ENCODE measurements at regions not wholly inside any gene's neighbourhood (a gene's known extent, or its start where the extent isn't known, plus 50 kb on each side); places are given as distances from the start of the nearest gene placed in this dataset.

DNA sequence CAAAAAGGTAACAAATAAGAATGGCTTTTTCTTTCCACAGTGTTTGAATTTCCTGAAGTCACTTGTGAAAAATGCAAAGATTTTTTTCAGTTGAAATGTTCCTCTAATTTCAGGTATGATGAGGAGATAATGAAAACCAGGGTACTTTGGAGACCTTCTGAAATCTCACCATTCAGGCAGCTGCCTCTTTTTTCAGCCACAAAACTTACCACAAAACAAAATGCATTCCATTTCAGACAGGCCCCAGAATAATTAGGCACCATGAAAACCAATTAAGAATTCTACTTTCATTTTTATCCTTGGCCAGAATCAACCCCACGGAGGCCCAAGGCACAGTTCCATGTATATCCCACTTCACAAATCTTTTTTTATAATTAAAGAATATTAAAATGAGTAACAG, 880.3 kb upstream of the ACVR2A start:
- no peak for DNase-seq (ENCODE audit: low read depth)

DNA sequence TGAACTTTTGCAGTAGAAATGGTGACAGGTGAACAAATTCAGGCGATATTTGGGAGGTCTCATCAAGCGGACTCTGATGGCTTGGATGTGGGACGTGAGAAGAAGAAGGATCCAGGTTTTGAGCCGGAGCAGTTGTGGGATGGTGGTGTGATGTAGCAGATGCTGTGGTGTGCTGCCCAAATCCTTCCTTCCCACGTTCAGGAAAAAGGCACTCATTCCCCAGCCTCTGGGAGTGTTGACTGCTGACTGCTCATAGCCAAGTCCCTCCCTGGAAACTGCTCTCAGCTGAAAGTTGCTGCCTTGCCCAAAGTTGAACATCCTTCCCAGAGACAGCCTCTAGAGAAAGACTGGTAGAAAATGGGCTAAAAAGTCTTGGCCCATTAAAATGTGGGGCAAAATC, 890.3 kb upstream of the ACVR2A start:
- DNase-seq (ENCODE audit: low read depth) = no peak

DNA sequence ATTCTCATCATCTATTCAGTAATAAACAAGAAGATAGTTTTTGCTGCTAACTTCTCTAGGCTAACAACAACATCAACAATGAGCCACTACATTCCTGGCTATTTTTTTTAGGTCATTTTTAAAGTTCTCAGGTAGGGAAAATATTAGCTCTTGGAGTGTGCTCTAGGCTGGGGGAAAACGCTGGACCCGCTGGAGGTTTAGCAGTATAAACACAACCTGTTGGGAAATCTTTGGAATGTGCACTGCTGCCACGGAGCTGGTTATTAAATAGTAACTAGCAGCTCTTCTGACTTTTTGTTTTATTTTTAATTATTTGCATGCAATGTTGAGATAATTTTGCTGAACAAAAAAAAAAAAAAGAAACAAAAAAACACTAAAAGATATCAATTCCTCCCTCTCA, 892.1 kb upstream of the ACVR2A start:
- DNase-seq (ENCODE audit: low read depth) = no peak

DNA sequence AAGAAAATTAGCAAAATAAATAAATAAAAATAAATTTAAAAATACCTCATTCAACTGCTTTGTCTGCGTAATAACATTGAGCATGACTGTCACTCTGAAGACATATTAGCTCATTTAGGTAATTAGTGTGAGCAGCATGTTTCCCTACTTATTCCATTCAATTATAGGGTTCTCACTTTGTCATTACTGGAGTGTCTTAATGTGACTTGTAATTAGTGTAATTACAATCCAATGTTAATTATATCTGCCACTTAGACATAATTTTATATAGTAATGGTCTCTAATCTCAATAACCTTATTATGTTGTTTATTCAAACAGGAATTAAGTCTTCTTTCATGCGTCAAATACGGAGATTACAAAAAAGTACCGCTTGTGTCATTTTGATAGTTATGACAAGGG, 893.9 kb upstream of the ACVR2A start:
- DNase-seq (ENCODE audit: low read depth) = no peak

DNA sequence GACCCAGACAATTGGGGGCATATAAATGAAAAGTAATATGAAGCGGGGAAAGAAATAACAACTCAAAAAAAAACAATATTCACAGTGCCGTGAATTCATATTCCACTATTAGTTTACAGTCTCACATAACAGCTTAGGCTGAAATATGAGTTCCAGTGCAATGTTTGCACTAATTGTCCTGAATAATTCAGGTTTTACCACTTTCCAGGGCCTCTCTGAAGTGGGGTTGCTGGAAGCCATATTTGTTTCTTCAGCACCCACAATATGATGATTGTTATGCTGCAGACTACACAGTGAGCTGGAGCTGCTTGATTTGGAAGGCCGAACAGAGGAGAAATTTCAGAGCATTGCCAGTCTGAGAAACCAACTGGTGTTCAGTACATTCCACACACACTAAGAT, 894.5 kb upstream of the ACVR2A start:
- no peak for DNase-seq (ENCODE audit: low read depth)

DNA sequence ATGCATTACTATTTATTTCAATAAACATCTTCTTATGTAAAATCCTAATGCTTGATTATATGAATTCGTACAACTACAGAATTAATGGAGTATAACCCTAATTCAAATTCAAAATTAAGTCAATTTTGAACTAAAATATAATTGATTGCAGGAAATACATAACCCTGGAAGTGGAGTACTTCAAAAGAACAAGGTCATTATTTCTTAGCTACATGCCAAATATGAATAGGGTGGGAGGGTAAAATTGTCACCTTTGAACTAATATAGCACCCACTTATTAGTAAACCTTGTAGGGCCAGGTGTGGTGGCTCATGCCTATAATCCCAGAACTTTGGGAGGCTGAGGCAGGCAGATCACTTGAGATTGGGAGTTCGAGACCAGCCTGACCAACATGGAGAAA, 895.4 kb upstream of the ACVR2A start:
- no peak for DNase-seq (ENCODE audit: low read depth)

DNA sequence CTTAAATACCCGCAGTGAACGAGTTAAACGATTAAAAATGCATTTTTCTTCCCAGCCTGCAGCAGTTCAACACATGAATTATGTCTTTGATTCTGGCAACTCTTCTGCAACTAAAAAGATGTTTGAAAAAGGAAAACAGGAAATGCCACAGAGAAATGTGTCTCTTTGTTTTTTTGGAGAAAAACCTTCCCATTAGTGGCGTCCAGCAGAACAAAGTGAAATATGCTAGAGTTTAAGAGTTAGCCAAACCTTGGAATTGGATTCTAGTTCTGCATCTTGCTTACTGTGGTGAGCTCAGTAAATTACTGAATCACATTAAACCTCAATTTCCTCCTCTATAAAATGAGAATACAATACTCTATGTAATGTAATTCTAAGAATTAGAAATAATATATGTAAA, 900.2 kb upstream of the ACVR2A start:
- no peak for DNase-seq (ENCODE audit: low read depth)

DNA sequence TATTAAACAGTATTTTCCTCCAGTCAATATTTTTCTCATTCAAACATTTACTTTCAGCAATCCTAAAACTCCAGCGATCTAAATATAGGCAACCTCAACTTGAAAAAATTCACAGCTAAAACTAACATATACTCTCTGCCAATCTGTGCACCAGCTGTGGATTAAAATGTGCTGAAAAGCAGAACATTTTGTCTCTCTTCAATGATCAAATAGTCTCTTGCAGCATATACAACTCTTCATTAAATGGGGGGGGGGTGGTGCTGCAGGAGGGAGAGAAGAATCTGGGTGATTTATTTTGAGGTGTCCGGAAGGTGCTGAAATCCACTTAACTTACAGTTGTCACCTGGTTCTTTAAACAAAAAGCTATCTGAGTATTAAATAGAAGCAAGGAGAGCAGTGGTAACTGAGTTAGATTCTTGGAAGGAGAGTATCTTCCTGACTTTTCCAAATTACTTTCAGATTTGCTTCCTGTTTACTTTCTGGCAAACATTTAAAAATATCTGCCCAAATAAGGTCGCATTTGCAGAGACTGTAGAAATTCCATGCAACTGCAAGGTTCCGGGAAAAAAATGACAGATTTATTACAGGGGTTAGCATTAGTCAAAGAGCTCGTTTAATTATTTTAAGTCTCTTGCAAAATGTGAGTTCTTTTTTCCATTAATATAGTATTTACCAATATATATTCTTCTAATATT, 904.7 kb upstream of the ACVR2A start:
- no peak for DNase-seq (ENCODE audit: low read depth)

DNA sequence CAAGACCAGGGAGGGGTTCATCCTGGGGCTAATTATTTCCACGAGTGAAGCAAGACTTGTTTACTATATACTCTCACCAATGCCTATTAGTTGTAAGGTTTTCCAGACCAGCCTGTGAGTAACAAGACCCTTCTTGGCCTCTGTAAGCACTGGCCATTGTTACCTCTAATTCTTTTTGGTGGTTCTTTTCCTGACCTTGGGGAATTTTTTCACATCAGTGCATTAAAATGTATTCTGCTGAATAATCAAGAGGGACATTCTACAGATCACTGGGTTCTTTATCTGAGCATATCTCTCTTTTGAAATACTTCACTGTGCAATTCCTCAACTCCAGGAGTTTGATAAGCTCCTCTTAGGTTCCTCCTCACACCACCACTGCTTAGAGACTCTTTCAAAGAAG, 909.9 kb upstream of the ACVR2A start:
- DNase-seq (ENCODE audit: low read depth) = no peak

DNA sequence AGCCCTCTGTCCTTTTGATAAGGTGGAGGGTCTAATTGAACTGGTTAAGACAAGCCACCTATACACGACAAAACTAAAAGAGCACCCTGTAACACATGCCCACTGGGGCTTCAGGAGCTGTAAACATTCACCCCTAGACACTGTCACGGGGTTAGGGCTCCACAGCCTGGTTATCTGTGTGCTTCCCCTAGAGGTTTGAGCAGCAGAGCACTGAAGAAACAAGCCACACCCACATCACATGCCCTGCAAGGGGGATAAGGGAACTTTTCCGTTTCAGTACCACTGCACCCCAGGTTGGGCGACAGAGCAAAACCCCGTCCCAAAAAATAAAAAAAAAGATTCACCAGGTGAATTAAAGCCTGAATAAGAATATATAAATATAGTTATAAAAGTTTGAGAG, 913.7 kb upstream of the ACVR2A start:
- no peak for DNase-seq (ENCODE audit: low read depth)

DNA sequence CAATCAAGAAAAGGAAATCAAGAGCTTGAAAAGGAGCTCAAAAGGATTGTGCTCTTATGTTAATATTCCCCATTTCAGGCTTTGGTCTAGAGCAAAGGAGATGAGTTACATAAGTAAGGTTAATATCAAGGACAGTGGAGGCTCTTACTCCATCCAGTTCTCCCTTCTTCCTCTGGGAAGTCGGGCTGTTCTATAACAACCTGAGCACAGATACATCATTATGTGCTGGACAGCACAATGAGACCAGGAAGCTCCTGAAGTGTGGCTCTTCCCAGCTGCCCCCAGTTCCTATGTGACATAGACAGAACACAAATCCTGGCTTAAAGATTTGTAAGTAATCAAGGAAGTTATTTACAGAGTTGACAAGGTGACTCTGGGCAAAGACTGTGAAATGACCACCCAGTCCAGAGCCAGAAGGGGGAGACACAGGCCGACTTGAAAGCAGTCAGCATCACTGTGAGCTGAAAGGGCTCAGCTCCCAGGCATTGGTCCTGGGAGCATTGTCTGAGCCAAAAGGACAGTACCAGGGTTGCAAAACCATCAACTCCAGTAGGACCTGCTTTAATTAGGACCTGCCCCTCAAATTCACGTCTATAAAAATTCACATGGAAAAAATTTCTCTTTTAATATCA, 917.6 kb upstream of the ACVR2A start:
- no peak for DNase-seq (ENCODE audit: low read depth)

DNA sequence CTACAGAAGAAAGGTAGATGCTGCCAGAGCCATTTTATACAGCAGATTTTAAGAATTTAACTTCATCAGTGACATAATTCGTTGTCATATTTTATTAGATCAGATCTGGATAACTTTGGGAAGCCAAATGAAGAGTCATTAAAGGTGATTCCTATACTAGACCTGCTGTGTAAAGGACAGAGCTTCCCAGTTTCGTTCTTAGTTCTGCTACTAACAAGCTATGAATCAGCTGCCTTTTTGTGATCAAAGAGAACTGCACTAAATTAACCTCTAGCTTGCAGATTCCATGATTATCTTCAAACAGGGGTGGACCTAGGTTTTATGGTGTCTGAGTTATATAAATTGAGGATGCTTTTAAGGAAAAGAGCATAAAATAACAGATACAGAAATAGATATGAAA, 926.5 kb upstream of the ACVR2A start:
- no peak for DNase-seq (ENCODE audit: low read depth)

DNA sequence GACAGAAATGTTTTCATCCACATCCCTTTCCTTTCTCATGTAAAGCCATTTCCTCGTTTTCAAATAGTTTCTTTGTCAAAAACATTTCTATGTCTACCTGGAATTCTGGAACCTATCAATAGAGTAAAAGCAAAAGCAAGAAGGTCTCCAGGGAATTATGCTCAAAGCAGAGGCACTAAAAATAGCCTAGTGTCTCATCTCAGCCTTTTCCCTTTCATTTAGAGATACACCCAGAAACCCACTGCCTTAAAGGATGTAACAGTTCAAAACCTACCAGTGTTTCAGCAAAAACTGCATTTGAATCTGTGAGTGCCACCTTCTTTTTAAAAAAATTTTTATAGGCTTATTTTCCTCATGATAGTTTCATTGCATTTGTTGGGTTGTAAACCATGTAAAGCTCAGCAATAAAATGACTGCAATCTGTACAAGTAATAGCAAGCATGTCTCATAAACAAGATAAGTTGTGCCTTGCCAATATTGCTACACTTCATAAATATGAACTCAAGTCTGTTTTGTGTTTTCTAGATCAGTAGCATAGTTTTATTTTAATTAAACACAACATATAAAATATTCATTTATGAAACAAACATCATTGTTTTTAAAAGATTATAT, 927.3 kb upstream of the ACVR2A start:
- DNase-seq (ENCODE audit: low read depth) = no peak

DNA sequence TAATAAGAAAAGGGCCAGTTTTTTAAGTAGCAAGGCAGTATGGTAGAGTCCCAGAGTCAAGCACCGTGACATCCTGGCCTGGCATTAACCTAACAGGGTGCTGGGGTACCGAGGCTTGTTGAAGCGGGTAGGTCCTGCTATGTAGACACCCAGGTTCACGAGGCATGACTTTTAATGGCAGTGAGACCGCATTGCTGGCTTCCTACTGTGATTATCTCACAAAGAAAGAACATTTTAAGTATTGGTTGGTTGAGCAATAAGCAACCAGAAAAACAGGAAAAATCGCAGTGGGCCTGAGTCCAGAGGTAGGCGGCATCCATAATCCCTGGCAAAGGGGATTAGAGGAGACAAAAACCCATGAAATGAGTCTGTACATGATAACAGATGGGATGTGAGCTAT, 927.9 kb upstream of the ACVR2A start:
- DNase-seq (ENCODE audit: low read depth) = no peak

DNA sequence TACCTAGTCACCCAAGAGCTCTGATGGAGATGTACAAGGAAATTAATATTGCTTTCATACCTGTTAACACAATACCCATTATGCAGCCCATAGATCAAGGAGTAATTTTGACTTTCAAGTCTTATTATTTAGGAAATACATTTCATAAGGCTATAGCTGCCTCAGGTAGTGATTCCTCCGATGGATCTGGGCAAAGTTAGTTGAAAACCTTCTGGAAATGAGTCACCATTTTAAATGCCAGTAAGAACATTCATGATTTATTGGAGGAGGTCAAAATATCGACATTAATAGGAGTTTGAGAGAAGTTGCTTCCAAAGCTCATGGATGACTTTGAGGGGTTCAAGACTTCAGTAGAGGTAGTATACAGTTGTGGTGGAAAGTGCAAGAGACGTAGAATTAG, 931.4 kb upstream of the ACVR2A start:
- DNase-seq (ENCODE audit: low read depth) = no peak

DNA sequence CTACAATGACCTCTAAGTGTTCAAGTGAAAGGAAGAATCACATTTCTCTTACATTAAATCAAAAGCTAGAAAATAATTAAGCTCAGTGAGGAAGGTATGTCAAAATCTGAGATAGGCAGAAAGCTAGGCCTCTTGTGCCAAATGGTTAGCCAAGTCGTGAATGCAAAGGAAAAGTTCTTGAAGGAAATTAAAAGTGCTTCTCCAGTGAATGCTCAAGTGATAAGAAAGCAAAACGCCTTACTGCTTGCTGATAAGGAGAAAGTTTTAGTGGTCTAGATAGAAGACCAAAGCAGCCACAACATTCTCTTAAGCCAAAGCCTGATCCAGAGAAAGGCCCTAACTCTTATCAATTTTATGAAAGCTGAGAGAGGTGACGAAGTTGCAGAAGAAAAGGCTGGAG, 932.3 kb upstream of the ACVR2A start:
- DNase-seq (ENCODE audit: low read depth) = no peak

DNA sequence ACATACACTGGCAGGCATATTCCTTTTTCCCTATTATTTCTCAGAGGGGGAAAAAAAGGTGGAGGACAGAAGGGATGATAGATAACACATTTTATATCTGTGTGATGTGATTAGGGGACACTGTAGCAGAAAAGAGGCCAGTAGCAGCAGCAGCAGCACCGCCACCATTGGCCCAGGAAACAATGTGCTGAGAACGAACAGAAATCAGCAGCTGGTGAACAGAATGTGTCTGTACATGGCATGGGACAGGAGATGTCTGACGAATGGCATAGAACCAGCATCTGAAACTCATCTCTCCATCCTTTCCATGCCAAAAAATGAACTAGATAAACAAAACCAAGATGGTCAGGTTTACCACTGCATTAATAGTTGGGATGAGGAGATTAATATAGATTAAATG, 936.1 kb upstream of the ACVR2A start:
- DNase-seq (ENCODE audit: low read depth) = no peak

DNA sequence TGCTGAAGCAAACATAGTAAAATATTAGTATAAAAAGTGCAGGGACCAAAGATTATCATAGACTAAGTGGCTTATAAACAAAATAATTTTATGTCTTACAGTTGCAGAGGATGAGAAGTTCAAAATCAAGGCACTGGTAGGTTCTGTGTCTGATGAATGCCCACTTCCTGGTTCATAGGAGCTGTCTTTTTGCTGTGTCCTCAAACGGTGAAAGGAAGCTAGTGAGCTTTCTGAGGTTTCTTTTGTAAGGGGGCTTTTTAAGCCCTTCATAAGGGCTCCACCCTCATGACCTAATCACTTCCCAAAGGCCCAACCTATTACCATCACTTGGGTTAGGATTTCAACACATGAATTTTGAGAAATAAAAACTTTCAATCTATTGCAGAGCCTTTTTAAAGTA, 946.7 kb upstream of the ACVR2A start:
- no peak for DNase-seq (ENCODE audit: low read depth)

DNA sequence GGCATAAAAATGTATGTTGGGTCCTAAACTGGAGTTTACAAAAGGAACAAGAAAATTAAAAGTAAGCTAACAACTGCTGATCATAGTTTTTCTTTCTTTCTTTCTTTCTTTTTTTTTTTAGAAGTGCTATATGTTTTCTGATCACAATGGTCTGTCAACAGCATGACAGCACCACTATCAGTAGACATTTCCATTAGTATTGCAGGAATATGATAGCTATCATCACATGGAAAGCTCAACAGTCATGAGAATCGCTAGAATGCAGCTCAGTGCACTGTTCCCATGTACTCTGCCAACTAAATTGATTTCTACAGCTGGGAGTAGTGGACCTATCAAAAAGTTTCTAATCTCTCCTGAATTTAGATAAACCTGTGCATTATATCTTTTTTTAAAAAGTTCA, 950.3 kb upstream of the ACVR2A start:
- DNase-seq (ENCODE audit: low read depth) = no peak

DNA sequence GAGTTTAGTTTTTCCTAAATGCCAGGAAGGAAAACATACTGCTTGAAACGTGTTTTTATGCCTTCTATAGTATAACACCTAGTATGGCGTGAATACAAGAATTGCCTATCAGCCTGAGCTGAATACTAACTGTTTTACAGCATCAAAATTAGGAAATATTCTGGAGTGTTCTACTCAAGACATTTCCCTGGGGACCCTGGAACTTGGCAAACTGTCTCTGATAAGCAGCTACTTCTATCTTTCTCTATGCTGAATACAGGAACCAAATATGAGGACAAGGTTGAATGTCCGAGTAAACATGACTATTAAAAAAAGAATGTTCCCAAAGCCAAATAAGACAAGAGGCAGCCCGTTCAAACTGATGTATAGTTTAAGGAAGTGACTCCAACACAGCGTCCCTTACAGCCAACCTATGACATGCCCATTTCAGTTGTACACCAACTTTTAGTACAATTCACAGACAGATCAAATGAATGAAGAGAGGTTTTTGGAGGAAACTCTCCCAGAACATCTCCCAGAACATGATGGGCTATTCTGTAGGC, 951.3 kb upstream of the ACVR2A start:
- no peak for DNase-seq (ENCODE audit: low read depth)

DNA sequence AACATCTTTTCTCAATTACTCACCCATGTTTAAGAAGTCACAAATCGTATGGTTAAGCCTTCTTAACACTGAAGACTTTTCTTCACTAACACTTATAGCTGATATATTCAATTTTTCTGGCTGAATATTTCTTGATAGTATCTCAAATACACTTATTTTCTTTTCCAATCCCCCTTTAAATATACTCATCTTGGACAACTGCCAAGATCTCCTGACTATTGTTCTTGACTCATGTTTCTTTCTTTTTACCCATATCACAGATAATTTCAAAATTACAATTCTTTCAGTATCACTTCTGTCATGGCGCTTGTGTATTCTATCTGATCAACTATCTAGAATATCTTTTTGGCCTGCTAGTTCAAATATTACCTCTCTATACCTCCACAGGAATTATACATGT, 954.3 kb upstream of the ACVR2A start:
- DNase-seq (ENCODE audit: low read depth) = no peak

DNA sequence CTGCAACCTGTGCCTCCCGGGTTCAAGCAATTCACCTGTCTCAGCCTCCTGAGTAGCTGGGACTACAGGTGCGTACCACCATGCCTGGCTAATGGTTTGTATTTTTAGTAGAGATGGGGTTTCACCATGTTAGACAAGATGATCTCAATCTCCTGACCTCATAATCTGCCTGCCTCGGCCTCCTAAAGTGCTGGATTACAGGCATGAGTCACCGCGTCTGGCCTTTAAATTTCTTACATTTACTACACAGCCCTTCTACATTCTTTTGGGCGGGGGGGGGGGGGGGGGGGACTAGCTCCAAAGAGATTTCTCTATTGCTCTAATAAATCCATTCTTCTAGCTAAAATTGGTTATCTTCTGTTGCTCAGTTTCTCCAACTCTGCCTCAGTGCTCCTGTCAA, 964.9 kb upstream of the ACVR2A start:
- DNase-seq (ENCODE audit: low read depth) = no peak

DNA sequence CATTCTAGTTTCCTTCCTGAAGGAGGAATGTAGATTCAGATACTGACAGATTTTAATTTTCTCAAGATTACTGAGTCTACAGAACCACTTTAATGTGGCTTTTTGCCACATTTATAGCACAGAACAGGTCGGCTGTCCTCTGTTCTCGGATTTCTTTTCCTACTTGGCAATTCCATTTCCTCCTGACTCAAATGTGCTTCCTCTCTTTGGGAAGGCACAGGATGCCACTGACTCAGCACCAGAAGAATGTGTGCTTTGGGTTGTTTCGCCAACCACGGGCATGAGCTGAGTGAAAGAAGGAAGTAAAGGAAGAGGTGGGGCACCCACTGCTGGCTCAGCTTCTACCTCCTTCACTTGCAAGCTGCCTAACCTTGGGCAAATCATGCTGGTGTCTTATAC, 970.6 kb upstream of the ACVR2A start:
- DNase-seq (ENCODE audit: low read depth) = no peak
